KOPT-K1 (cell line): ENCODE measurements at regions not wholly inside any gene's neighbourhood (a gene's known extent, or its start where the extent isn't known, plus 50 kb on each side); places are given as distances from the start of the nearest gene placed in this dataset.

Source experiments
- H3K27ac ChIP-seq: fragments of 200-600 bp; sonication (generic); 2 replicates; pipeline ENCODE4 v1.5.1; 2016; ENCODE audit warnings: antibody characterized with exemption, mild to moderate bottlenecking, low read depth, low read length; ENCODE audit not compliant: poor library complexity, severe bottlenecking
- H3K36me3 ChIP-seq: fragments of 200-600 bp; sonication (generic); 2 replicates; pipeline ENCODE4 v1.5.1; 2017; ENCODE audit warnings: antibody characterized with exemption, mild to moderate bottlenecking, low read length, moderate library complexity; ENCODE audit not compliant: insufficient read depth
- H3K9me3 ChIP-seq: fragments of 200-600 bp; sonication (generic); 2 replicates; pipeline ENCODE4 v1.5.1; 2017; ENCODE audit warnings: antibody characterized with exemption, low read length, mild to moderate bottlenecking; ENCODE audit not compliant: insufficient read depth, poor library complexity, severe bottlenecking

GRCh38 chr4:178836865-178837264 is 1394.6 kb upstream of the AGA start:
- Histone ChIP-seq H3K27ac (no peak overlapping the region), H3K9me3 (no peaks in the 10 kb centered on the region), H3K36me3 (no peaks in the 10 kb centered on the region)

- Histone ChIP-seq H3K36me3 (no peaks in the 10 kb centered on the region), H3K27ac (no peak overlapping the region), H3K9me3 (no peaks in the 10 kb centered on the region)
Measured at GRCh38 chr4:178838776-178839175, 1396.5 kb upstream of the AGA start.

GRCh38 chr4:178856139-178856800 is 1414.0 kb upstream of the AGA start:
- Histone ChIP-seq H3K36me3 (no peaks in the 10 kb centered on the region), H3K27ac (no peak overlapping the region)

GRCh38 chr4:178871476-178871875 is 1429.2 kb upstream of the AGA start:
- no peaks in the 10 kb centered on the region for H3K36me3 ChIP-seq
- no peak overlapping the region for H3K27ac ChIP-seq
- no peaks in the 10 kb centered on the region for H3K9me3 ChIP-seq

More at GRCh38 chr4:178856139-178856800, 1414.0 kb upstream of the AGA start:
- H3K9me3 ChIP-seq: no peaks in the 10 kb centered on the region

GRCh38 chr4:178881937-178882336 is 1439.7 kb upstream of the AGA start:
- Histone ChIP-seq H3K9me3 (no peaks in the 10 kb centered on the region), H3K27ac (no peak overlapping the region), H3K36me3 (no peaks in the 10 kb centered on the region)

- Histone ChIP-seq H3K36me3 (no peaks in the 10 kb centered on the region), H3K27ac (no peak overlapping the region), H3K9me3 (no peaks in the 10 kb centered on the region)
Measured at GRCh38 chr4:178894126-178894525, 1451.9 kb upstream of the AGA start.

GRCh38 chr4:178899084-178899483 is 1456.8 kb upstream of the AGA start:
- no peak overlapping the region for H3K27ac ChIP-seq
- H3K36me3 ChIP-seq: no peaks in the 10 kb centered on the region
- no peaks in the 10 kb centered on the region for H3K9me3 ChIP-seq

- Histone ChIP-seq H3K9me3 (peaks cover 5% of the 10 kb centered on the region), H3K27ac (no peak overlapping the region), H3K36me3 (no peaks in the 10 kb centered on the region)
Measured at GRCh38 chr4:178917756-178918155, 1475.5 kb upstream of the AGA start.

- H3K9me3 ChIP-seq: no peaks in the 10 kb centered on the region
Measured at GRCh38 chr4:178937130-178937529, 1494.9 kb upstream of the AGA start.

GRCh38 chr4:178941975-178942374 is 1499.7 kb upstream of the AGA start:
- Histone ChIP-seq H3K9me3 (no peaks in the 10 kb centered on the region), H3K27ac (no peak overlapping the region), H3K36me3 (no peaks in the 10 kb centered on the region)

More at GRCh38 chr4:178937130-178937529, 1494.9 kb upstream of the AGA start:
- H3K27ac ChIP-seq: no peak overlapping the region
- H3K36me3 ChIP-seq: no peaks in the 10 kb centered on the region

GRCh38 chr4:178953447-178954120 is 1511.3 kb upstream of the AGA start:
- Histone ChIP-seq H3K36me3 (no peaks in the 10 kb centered on the region), H3K9me3 (peaks cover 12% of the 10 kb centered on the region), H3K27ac (no peak overlapping the region)

GRCh38 chr4:178955614-178956013 is 1513.4 kb upstream of the AGA start:
- no peak overlapping the region for H3K27ac ChIP-seq
- no peaks in the 10 kb centered on the region for H3K36me3 ChIP-seq
- H3K9me3 ChIP-seq: peaks cover 12% of the 10 kb centered on the region

- H3K9me3 ChIP-seq: peaks cover 6% of the 10 kb centered on the region
- H3K27ac ChIP-seq: no peak overlapping the region
- H3K36me3 ChIP-seq: no peaks in the 10 kb centered on the region
Measured at GRCh38 chr4:178958725-178959440, 1516.6 kb upstream of the AGA start.

- no peak overlapping the region for H3K27ac ChIP-seq
- H3K36me3 ChIP-seq: no peaks in the 10 kb centered on the region
- H3K9me3 ChIP-seq: no peaks in the 10 kb centered on the region
Measured at GRCh38 chr4:178963446-178964045, 1521.3 kb upstream of the AGA start.

GRCh38 chr4:178966644-178967043 is 1524.4 kb upstream of the AGA start:
- no peak overlapping the region for H3K27ac ChIP-seq
- H3K9me3 ChIP-seq: no peaks in the 10 kb centered on the region
- no peaks in the 10 kb centered on the region for H3K36me3 ChIP-seq
